ENCODE measurements at regions not wholly inside any gene's neighbourhood (a gene's known extent, or its start where the extent isn't known, plus 50 kb on each side); places are given as distances from the start of the nearest gene placed in this dataset.

GRCh38 chr10:29725133-29725720, 90.5 kb upstream of the SVIL start:
- Histone ChIP-seq H3K4me1 (ENCODE audit: control insufficient read depth in 1 of 2, insufficient read depth in 2 of 2, low read depth in 1 of 2, low read length in 1 of 2) (peaks cover 11 to 12% of the 10 kb centered on the region in 2 experiments; a peak in 2 of 4 replicates), H3K79me2 (ENCODE audit: insufficient read depth) (peaks cover 100% of the 10 kb centered on the region), H3K27me3 (ENCODE audit: insufficient read depth) (no peaks in the 10 kb centered on the region), H3F3A (replicated peaks; ENCODE audit: insufficient read depth) (peaks cover 20% of the 10 kb centered on the region), H3K27ac (ENCODE audit: low read depth in 2 of 2, low read length in 1 of 2) (peak overlapping the region in 1 of 2 experiments; percentile 31; a peak in 1 of 4 replicates), H3K9me3 (peaks cover 10% of the 10 kb centered on the region; the same call in 1 of the 2 replicates), H3K4me2 (peak overlapping the region; percentile 6; the same call in 1 of the 2 replicates), H4K20me1 (ENCODE audit: insufficient read depth) (peaks cover 85% of the 10 kb centered on the region), H3K9me2 (no peaks in the 10 kb centered on the region), H3K9ac (no peak overlapping the region), H2AFZ (ENCODE audit: low read depth) (no peak overlapping the region), H3K36me3 (replicated peaks in 1 of 2; ENCODE audit: control insufficient read depth in 1 of 2, insufficient read depth in 2 of 2, low read length in 1 of 2) (peaks cover 2 to 55% of the 10 kb centered on the region in 2 experiments), H3K4me3 (ENCODE audit: low read depth in 2 of 2, low read length in 1 of 2) (no peak overlapping the region)
- CTCF ChIA-PET: interaction anchor here (0.6 to 4.6 kb wide), 2 partner anchors 10 to 208 kb away, joined by 3 to 21 read pairs; no protein-coding TSS in a partner anchor
- TF ChIP-seq RXRA (IDR thresholded peaks at IDR 0.05; ENCODE audit: borderline replicate concordance, low read depth): no peak
- peak; percentile 74 for TF ChIP-seq GATA2 (CRISPR knock-in tag; IDR thresholded peaks at IDR 0.05)
- TF ChIP-seq, protein P1, sequence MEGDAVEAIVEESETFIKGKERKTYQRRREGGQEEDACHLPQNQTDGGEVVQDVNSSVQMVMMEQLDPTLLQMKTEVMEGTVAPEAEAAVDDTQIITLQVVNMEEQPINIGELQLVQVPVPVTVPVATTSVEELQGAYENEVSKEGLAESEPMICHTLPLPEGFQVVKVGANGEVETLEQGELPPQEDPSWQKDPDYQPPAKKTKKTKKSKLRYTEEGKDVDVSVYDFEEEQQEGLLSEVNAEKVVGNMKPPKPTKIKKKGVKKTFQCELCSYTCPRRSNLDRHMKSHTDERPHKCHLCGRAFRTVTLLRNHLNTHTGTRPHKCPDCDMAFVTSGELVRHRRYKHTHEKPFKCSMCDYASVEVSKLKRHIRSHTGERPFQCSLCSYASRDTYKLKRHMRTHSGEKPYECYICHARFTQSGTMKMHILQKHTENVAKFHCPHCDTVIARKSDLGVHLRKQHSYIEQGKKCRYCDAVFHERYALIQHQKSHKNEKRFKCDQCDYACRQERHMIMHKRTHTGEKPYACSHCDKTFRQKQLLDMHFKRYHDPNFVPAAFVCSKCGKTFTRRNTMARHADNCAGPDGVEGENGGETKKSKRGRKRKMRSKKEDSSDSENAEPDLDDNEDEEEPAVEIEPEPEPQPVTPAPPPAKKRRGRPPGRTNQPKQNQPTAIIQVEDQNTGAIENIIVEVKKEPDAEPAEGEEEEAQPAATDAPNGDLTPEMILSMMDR (IDR thresholded peaks at IDR 0.05): no peak
- WGBS (ENCODE audit: low lambda C conversion rate): 78% methylated on average over 6 of the region's 6 CpGs
- POLR2A ChIA-PET: no interaction called here
- peak; percentile 60 for DNase-seq

DNA sequence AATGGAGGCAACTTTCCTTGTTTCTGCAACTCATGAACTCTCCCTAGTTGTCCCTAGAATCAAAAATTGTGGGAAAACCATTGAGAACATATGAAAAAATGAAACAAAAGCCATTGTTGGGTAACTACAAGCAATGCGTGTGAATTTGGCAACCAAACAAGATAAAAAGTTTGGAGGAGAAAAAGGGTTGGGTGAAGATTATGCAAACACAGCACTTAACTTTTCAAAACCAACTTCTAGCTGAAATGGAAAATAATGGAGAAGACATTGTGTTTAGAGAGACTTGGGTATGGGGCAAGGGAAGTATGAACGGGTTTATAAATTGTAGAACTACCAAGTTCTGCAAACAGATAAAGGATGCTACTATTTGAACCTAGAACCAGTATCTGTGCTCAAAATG, 89.0 kb upstream of the SVIL start:
- peaks cover 73% of the 10 kb centered on the region for H4K20me1 ChIP-seq (ENCODE audit: insufficient read depth)
- TF ChIP-seq EP300 (IDR thresholded peaks at IDR 0.05; ENCODE audit: borderline replicate concordance in 1 of 2, low read depth in 1 of 2, low read length in 1 of 2) (no peak), GATA2 (CRISPR knock-in tag; IDR thresholded peaks at IDR 0.05) (no peak), EZH2phosphoT487 (IDR thresholded peaks at IDR 0.05; ENCODE audit: borderline replicate concordance, low read depth) (no peak), FOXJ3 (CRISPR knock-in tag; IDR thresholded peaks at IDR 0.05) (no peak), MEF2A (IDR thresholded peaks at IDR 0.05; ENCODE audit: borderline replicate concordance, low read depth) (no peak)
- TF ChIP-seq, protein P2, sequence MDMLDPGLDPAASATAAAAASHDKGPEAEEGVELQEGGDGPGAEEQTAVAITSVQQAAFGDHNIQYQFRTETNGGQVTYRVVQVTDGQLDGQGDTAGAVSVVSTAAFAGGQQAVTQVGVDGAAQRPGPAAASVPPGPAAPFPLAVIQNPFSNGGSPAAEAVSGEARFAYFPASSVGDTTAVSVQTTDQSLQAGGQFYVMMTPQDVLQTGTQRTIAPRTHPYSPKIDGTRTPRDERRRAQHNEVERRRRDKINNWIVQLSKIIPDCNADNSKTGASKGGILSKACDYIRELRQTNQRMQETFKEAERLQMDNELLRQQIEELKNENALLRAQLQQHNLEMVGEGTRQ (IDR thresholded peaks at IDR 0.05; ENCODE audit: borderline replicate concordance, low read depth, low read length): no peak
- H2AFZ ChIP-seq (ENCODE audit: low read depth): no peak overlapping the region
- H3K4me3 ChIP-seq (ENCODE audit: low read depth in 2 of 2, low read length in 1 of 2): no peak overlapping the region
- ChIA-PET CTCF (interaction anchor here (4.6 kb wide), 1 partner anchor 12 kb away, joined by 21 read pairs; no protein-coding TSS in a partner anchor), POLR2A (no interaction called here)
- no peak overlapping the region for H3K9ac ChIP-seq
- peaks cover 20% of the 10 kb centered on the region for H3F3A ChIP-seq (replicated peaks; ENCODE audit: insufficient read depth)
- peaks cover 100% of the 10 kb centered on the region for H3K79me2 ChIP-seq (ENCODE audit: insufficient read depth)
- no peaks in the 10 kb centered on the region for H3K27me3 ChIP-seq (ENCODE audit: insufficient read depth)
- 95% methylated on average over 2 of the region's 2 CpGs for WGBS (ENCODE audit: low lambda C conversion rate)
- peaks cover 10% of the 10 kb centered on the region in 2 experiments; a peak in 2 of 4 replicates for H3K4me1 ChIP-seq (ENCODE audit: control insufficient read depth in 1 of 2, insufficient read depth in 2 of 2, low read depth in 1 of 2, low read length in 1 of 2)
- DNase-seq: no peak
- no peak overlapping the region; a peak in 1 of 4 replicates for H3K27ac ChIP-seq (ENCODE audit: low read depth in 2 of 2, low read length in 1 of 2)
- H3K9me3 ChIP-seq: peaks cover 20% of the 10 kb centered on the region
- H3K36me3 ChIP-seq (replicated peaks in 1 of 2; ENCODE audit: control insufficient read depth in 1 of 2, insufficient read depth in 2 of 2, low read length in 1 of 2): peaks cover 2 to 58% of the 10 kb centered on the region in 2 experiments
- H3K9me2 ChIP-seq: no peaks in the 10 kb centered on the region
- H3K4me2 ChIP-seq: no peak overlapping the region

Measured in SK-N-SH (cell line).